ENCODE measurements at regions not wholly inside any gene's neighbourhood (a gene's known extent, or its start where the extent isn't known, plus 50 kb on each side); places are given as distances from the start of the nearest gene placed in this dataset.

- TF ChIP-seq, protein P1, sequence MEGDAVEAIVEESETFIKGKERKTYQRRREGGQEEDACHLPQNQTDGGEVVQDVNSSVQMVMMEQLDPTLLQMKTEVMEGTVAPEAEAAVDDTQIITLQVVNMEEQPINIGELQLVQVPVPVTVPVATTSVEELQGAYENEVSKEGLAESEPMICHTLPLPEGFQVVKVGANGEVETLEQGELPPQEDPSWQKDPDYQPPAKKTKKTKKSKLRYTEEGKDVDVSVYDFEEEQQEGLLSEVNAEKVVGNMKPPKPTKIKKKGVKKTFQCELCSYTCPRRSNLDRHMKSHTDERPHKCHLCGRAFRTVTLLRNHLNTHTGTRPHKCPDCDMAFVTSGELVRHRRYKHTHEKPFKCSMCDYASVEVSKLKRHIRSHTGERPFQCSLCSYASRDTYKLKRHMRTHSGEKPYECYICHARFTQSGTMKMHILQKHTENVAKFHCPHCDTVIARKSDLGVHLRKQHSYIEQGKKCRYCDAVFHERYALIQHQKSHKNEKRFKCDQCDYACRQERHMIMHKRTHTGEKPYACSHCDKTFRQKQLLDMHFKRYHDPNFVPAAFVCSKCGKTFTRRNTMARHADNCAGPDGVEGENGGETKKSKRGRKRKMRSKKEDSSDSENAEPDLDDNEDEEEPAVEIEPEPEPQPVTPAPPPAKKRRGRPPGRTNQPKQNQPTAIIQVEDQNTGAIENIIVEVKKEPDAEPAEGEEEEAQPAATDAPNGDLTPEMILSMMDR (IDR thresholded peaks at IDR 0.05), result no peak
- TF ChIP-seq POLR2A (IDR thresholded peaks at IDR 0.05), result no peak
These were observed 58.1 kb upstream of the GOT2 start for GRCh38 chr16:58792188-58792587.

Data from testis (tissue), 2 donors.